ENCODE measurements at regions not wholly inside any gene's neighbourhood (a gene's known extent, or its start where the extent isn't known, plus 50 kb on each side); places are given as distances from the start of the nearest gene placed in this dataset.

- 97% methylated on average over 7 of the region's 7 CpGs for WGBS
- Histone ChIP-seq H3K9me3 (ENCODE audit: control insufficient read depth in 2 of 2, insufficient read depth in 1 of 2, low read length in 1 of 2) (no peaks in the 10 kb centered on the region), H3K27me3 (ENCODE audit: control insufficient read depth in 2 of 2, insufficient read depth in 1 of 2, low read length in 1 of 2) (no peaks in the 10 kb centered on the region), H3K4me3 (ENCODE audit: low read length in 2 of 2) (no peak overlapping the region), H3K4me1 (ENCODE audit: control insufficient read depth in 2 of 2, insufficient read depth in 2 of 2, low read length in 2 of 2) (no peaks in the 10 kb centered on the region), H3K36me3 (ENCODE audit: control insufficient read depth in 2 of 2, insufficient read depth in 2 of 2, low read length in 1 of 2) (no peaks in the 10 kb centered on the region), H3K27ac (ENCODE audit: low read depth in 1 of 2, low read length in 1 of 2) (no peak overlapping the region)
- no peak for DNase-seq (ENCODE audit: low read depth in 6 of 9, low spot score in 9 of 9)
Observed at GRCh38 chrX:9158611-9159010, 124.7 kb upstream of the FAM9B start.

GRCh38 chrX:9160698-9161329 is 126.9 kb upstream of the FAM9B start:
- no peaks in the 10 kb centered on the region for H3K27me3 ChIP-seq (ENCODE audit: control insufficient read depth in 2 of 2, insufficient read depth in 1 of 2, low read length in 1 of 2)
- no peaks in the 10 kb centered on the region for H3K36me3 ChIP-seq (ENCODE audit: control insufficient read depth in 2 of 2, insufficient read depth in 2 of 2, low read length in 1 of 2)
- H3K9me3 ChIP-seq (ENCODE audit: control insufficient read depth in 2 of 2, insufficient read depth in 1 of 2, low read length in 1 of 2) = peaks cover 0 to 3% of the 10 kb centered on the region in 2 donors
- H3K4me1 ChIP-seq (ENCODE audit: control insufficient read depth in 2 of 2, insufficient read depth in 2 of 2, low read length in 2 of 2) = peaks cover 3 to 7% of the 10 kb centered on the region in 2 donors
- H3K4me3 ChIP-seq (ENCODE audit: low read length in 2 of 2) = no peak overlapping the region
- 96% methylated on average over 4 of the region's 4 CpGs for WGBS
- DNase-seq (ENCODE audit: low read depth in 6 of 9, low spot score in 9 of 9) = no peak
- no peak overlapping the region for H3K27ac ChIP-seq (ENCODE audit: low read depth in 1 of 2, low read length in 1 of 2)

- no peak overlapping the region for H3K27ac ChIP-seq (ENCODE audit: low read depth in 1 of 2, low read length in 1 of 2)
- WGBS = 97% methylated on average over 3 of the region's 3 CpGs
- no peak for DNase-seq (ENCODE audit: low read depth in 6 of 9, low spot score in 9 of 9)
Observed at GRCh38 chrX:9162698-9163097, 128.8 kb upstream of the FAM9B start.

GRCh38 chrX:9163214-9163709 is 129.3 kb upstream of the FAM9B start:
- H3K27me3 ChIP-seq (ENCODE audit: control insufficient read depth in 2 of 2, insufficient read depth in 1 of 2, low read length in 1 of 2) = no peaks in the 10 kb centered on the region
- H3K4me3 ChIP-seq (ENCODE audit: low read length in 2 of 2) = no peak overlapping the region
- DNase-seq (ENCODE audit: low read depth in 6 of 9, low spot score in 9 of 9) = no peak
- no peaks in the 10 kb centered on the region for H3K36me3 ChIP-seq (ENCODE audit: control insufficient read depth in 2 of 2, insufficient read depth in 2 of 2, low read length in 1 of 2)
- H3K27ac ChIP-seq (ENCODE audit: low read depth in 1 of 2, low read length in 1 of 2) = no peak overlapping the region
- peaks cover 0 to 3% of the 10 kb centered on the region in 2 donors for H3K9me3 ChIP-seq (ENCODE audit: control insufficient read depth in 2 of 2, insufficient read depth in 1 of 2, low read length in 1 of 2)
- 55% methylated on average over 5 of the region's 5 CpGs for WGBS
- peaks cover 3 to 7% of the 10 kb centered on the region in 2 donors for H3K4me1 ChIP-seq (ENCODE audit: control insufficient read depth in 2 of 2, insufficient read depth in 2 of 2, low read length in 2 of 2)

More at GRCh38 chrX:9162698-9163097, 128.8 kb upstream of the FAM9B start:
- Histone ChIP-seq H3K4me1 (ENCODE audit: control insufficient read depth in 2 of 2, insufficient read depth in 2 of 2, low read length in 2 of 2) (peaks cover 3 to 7% of the 10 kb centered on the region in 2 donors), H3K36me3 (ENCODE audit: control insufficient read depth in 2 of 2, insufficient read depth in 2 of 2, low read length in 1 of 2) (no peaks in the 10 kb centered on the region), H3K27me3 (ENCODE audit: control insufficient read depth in 2 of 2, insufficient read depth in 1 of 2, low read length in 1 of 2) (no peaks in the 10 kb centered on the region), H3K9me3 (ENCODE audit: control insufficient read depth in 2 of 2, insufficient read depth in 1 of 2, low read length in 1 of 2) (peaks cover 0 to 3% of the 10 kb centered on the region in 2 donors), H3K4me3 (ENCODE audit: low read length in 2 of 2) (no peak overlapping the region)

- no peaks in the 10 kb centered on the region for H3K27me3 ChIP-seq (ENCODE audit: control insufficient read depth in 2 of 2, insufficient read depth in 1 of 2, low read length in 1 of 2)
- peaks cover 0 to 3% of the 10 kb centered on the region in 2 donors for H3K9me3 ChIP-seq (ENCODE audit: control insufficient read depth in 2 of 2, insufficient read depth in 1 of 2, low read length in 1 of 2)
- H3K4me3 ChIP-seq (ENCODE audit: low read length in 2 of 2) = no peak overlapping the region
- DNase-seq (ENCODE audit: low read depth in 6 of 9, low spot score in 9 of 9) = no peak
- 89% methylated on average over 7 of the region's 7 CpGs for WGBS
- H3K4me1 ChIP-seq (ENCODE audit: control insufficient read depth in 2 of 2, insufficient read depth in 2 of 2, low read length in 2 of 2) = peaks cover 3 to 7% of the 10 kb centered on the region in 2 donors
- no peaks in the 10 kb centered on the region for H3K36me3 ChIP-seq (ENCODE audit: control insufficient read depth in 2 of 2, insufficient read depth in 2 of 2, low read length in 1 of 2)
- no peak overlapping the region for H3K27ac ChIP-seq (ENCODE audit: low read depth in 1 of 2, low read length in 1 of 2)
Observed at GRCh38 chrX:9164086-9164485, 130.2 kb upstream of the FAM9B start.

- WGBS = 85% methylated on average over 11 of the region's 11 CpGs
- Histone ChIP-seq H3K27ac (ENCODE audit: low read depth in 1 of 2, low read length in 1 of 2) (no peak overlapping the region), H3K9me3 (ENCODE audit: control insufficient read depth in 2 of 2, insufficient read depth in 1 of 2, low read length in 1 of 2) (peaks cover 0 to 3% of the 10 kb centered on the region in 2 donors), H3K36me3 (ENCODE audit: control insufficient read depth in 2 of 2, insufficient read depth in 2 of 2, low read length in 1 of 2) (no peaks in the 10 kb centered on the region), H3K27me3 (ENCODE audit: control insufficient read depth in 2 of 2, insufficient read depth in 1 of 2, low read length in 1 of 2) (no peaks in the 10 kb centered on the region), H3K4me1 (ENCODE audit: control insufficient read depth in 2 of 2, insufficient read depth in 2 of 2, low read length in 2 of 2) (peaks cover 3 to 7% of the 10 kb centered on the region in 2 donors), H3K4me3 (ENCODE audit: low read length in 2 of 2) (no peak overlapping the region)
- DNase-seq (ENCODE audit: low read depth in 6 of 9, low spot score in 9 of 9) = peak in 1 of 9 donors; percentile 16
Observed at GRCh38 chrX:9164533-9165426, 130.9 kb upstream of the FAM9B start.

GRCh38 chrX:9166584-9166944 is 132.6 kb upstream of the FAM9B start:
- 100% methylated on average over 1 of the region's 1 CpG for WGBS
- H3K9me3 ChIP-seq (ENCODE audit: control insufficient read depth in 2 of 2, insufficient read depth in 1 of 2, low read length in 1 of 2) = peaks cover 0 to 3% of the 10 kb centered on the region in 2 donors
- H3K4me3 ChIP-seq (ENCODE audit: low read length in 2 of 2) = no peak overlapping the region
- H3K4me1 ChIP-seq (ENCODE audit: control insufficient read depth in 2 of 2, insufficient read depth in 2 of 2, low read length in 2 of 2) = peaks cover 3 to 7% of the 10 kb centered on the region in 2 donors
- H3K36me3 ChIP-seq (ENCODE audit: control insufficient read depth in 2 of 2, insufficient read depth in 2 of 2, low read length in 1 of 2) = no peaks in the 10 kb centered on the region
- no peaks in the 10 kb centered on the region for H3K27me3 ChIP-seq (ENCODE audit: control insufficient read depth in 2 of 2, insufficient read depth in 1 of 2, low read length in 1 of 2)
- no peak for DNase-seq (ENCODE audit: low read depth in 6 of 9, low spot score in 9 of 9)
- no peak overlapping the region for H3K27ac ChIP-seq (ENCODE audit: low read depth in 1 of 2, low read length in 1 of 2)

- H3K27ac ChIP-seq (ENCODE audit: low read depth in 1 of 2, low read length in 1 of 2) = no peak overlapping the region
- H3K4me1 ChIP-seq (ENCODE audit: control insufficient read depth in 2 of 2, insufficient read depth in 2 of 2, low read length in 2 of 2) = no peaks in the 10 kb centered on the region
- no peaks in the 10 kb centered on the region for H3K9me3 ChIP-seq (ENCODE audit: control insufficient read depth in 2 of 2, insufficient read depth in 1 of 2, low read length in 1 of 2)
- H3K36me3 ChIP-seq (ENCODE audit: control insufficient read depth in 2 of 2, insufficient read depth in 2 of 2, low read length in 1 of 2) = no peaks in the 10 kb centered on the region
- no peaks in the 10 kb centered on the region for H3K27me3 ChIP-seq (ENCODE audit: control insufficient read depth in 2 of 2, insufficient read depth in 1 of 2, low read length in 1 of 2)
- WGBS = 94% methylated on average over 7 of the region's 7 CpGs
- H3K4me3 ChIP-seq (ENCODE audit: low read length in 2 of 2) = no peak overlapping the region
- DNase-seq (ENCODE audit: low read depth in 6 of 9, low spot score in 9 of 9) = no peak
Observed at GRCh38 chrX:9171841-9172463, 138.0 kb upstream of the FAM9B start.

- no peak for DNase-seq (ENCODE audit: low read depth in 6 of 9, low spot score in 9 of 9)
- Histone ChIP-seq H3K27ac (ENCODE audit: low read depth in 1 of 2, low read length in 1 of 2) (no peak overlapping the region), H3K4me1 (ENCODE audit: control insufficient read depth in 2 of 2, insufficient read depth in 2 of 2, low read length in 2 of 2) (no peaks in the 10 kb centered on the region), H3K27me3 (ENCODE audit: control insufficient read depth in 2 of 2, insufficient read depth in 1 of 2, low read length in 1 of 2) (no peaks in the 10 kb centered on the region), H3K9me3 (ENCODE audit: control insufficient read depth in 2 of 2, insufficient read depth in 1 of 2, low read length in 1 of 2) (no peaks in the 10 kb centered on the region), H3K4me3 (ENCODE audit: low read length in 2 of 2) (no peak overlapping the region), H3K36me3 (ENCODE audit: control insufficient read depth in 2 of 2, insufficient read depth in 2 of 2, low read length in 1 of 2) (no peaks in the 10 kb centered on the region)
- 97% methylated on average over 6 of the region's 6 CpGs for WGBS
Observed at GRCh38 chrX:9172464-9172850, 138.5 kb upstream of the FAM9B start.
